HG03095 (cell line): ENCODE measurements at regions not wholly inside any gene's neighbourhood (a gene's known extent, or its start where the extent isn't known, plus 50 kb on each side); places are given as distances from the start of the nearest gene placed in this dataset.
"Not testable (repeated sequence)": the region's sequence is repeated elsewhere in the genome, so short reads cannot be mapped to it uniquely, and the experiment has no call there.

Experiments
- ATAC-seq: cut with Tn5 transposase; IDR thresholded peaks from one replicate; pipeline ENCODE4 v1.9.1; 2021; ENCODE audit warnings: moderate library complexity; ENCODE audit not compliant: unreplicated experiment

DNA sequence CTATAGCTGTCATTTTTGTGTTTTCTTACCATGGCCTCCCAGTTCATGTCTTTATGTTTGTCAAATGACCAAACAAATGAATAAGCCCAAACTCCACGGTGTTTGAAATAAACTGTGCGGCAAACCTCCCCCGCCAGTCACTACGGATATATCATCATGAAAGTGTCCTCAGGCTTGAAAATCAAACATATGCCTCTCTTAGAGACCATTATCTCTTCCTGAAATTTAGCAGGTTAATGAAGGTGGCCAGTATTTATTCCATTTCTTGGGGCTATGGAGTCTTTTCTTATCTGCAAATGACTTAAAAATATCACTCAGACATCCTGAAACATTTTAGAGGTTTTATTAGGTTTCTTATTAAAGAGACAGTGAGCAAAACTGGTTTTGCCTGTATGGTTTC is 610.3 kb upstream of the CDH5 start:
- ATAC-seq = no peak

DNA sequence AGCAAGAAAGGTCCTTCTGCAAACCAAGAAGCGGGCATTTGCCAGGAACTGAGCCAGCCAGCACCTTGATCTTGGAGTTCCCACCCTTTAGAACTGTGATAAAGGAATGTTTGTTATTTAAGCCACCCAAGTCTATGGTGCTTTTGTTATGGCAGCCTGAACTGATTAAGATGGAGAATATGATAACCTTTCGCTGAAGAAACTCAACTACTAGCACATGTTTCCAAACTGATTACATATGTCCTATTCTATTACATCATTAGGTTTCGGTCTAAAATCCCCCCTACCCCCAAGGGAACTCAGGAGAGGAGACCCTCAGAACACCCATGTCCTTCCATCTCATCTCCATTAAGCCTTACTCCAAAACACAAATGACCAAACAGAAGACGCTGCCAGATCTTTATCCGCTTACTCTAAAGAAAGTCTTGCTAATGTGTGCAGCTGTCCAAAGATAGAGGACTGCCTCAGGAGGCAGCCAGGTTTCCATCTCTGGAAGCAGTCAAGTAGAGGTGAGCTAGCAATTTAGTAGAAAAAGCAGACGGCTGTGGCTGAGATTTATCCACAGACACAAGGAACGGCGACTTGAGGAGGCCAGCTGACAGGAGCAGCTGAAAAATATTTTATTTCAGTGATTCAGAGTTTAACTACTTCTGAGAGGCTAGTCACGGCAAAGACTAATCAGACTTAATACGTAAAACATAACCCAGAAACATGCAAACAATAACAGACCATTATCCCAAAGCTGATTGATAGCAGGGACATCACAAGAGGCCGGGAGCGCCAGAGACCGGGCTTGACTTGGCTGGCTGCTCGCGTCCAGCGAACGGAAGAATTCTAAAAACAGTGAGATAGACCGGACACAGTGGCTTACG is 611.4 kb upstream of the CDH5 start:
- ATAC-seq = no peak

DNA sequence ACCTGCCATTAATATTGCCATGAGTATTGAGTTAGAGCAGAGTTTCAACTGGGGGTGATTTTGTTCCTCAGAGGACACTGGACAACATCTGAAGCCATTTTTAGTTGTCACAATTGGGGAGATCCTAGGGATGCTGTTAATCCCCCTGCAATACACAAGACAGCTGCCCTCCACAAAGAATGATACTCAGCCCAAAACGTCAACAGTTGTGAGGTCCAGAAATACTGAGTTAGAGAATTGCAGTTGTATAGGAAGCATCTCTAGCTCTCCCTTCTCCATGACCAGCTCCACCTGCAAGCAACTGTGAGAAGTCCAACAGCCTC is 614.0 kb upstream of the CDH5 start:
- ATAC-seq = no peak

DNA sequence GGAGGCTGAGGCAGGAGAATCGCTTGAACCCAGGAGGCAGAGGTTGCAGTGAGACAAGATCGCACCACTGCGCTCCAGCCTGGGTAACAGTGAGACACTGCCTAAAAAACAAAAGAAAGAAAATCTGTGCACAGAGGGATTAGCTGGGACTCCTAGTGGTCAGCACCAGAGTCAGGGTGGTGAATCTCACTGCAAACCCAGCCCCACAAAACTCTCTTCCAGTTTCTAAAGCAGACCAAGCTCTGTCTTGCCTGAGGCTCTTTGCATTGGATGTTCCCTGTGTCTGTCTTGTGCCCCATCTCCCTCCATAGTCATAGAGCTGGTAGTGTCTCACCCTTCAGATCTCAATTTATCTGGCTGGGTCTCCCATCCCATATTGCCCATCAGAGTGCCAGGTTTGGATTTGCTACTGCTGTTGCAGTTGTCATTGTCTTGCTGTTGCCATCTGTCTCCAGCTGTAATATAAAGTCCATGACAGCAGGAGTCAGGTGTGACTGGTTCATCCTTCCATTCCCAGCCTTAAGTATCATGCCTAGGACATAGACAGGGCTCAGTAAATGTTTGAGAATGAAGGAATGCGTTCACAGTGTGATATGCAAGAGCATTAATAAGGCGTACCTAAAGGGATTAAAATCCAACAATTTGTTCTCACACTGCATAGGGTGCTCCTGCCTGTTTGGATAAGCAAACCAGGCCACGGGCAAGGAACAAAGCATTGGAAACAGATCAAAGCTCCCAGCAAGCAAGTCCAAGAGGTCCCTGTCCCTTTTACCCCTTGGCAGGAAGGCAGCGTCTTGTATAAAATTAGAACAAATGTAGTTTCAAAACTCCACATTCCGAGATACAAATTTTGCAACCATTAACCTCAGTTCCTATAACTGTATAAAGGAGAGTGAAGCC is 614.6 kb upstream of the CDH5 start:
- no peak for ATAC-seq

DNA sequence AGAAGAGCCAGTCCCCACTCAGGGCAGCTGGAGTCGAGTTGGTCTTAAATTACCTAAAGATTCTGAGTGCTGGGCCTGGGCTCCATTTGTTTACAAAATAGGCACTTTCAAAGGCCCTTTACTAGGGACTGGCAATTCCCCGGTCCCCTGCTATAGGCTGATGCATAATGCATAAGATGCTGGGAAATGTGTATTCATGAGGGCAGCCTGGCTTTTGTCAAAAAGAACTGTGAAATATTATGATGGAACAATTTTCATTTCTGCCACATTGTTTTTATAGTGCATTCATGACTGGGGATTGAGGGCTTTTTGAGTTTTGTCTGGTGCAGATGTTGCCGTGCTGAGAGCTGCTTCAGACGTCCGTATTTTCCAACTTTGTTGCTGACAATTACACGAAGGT is 617.0 kb upstream of the CDH5 start:
- ATAC-seq = no peak

DNA sequence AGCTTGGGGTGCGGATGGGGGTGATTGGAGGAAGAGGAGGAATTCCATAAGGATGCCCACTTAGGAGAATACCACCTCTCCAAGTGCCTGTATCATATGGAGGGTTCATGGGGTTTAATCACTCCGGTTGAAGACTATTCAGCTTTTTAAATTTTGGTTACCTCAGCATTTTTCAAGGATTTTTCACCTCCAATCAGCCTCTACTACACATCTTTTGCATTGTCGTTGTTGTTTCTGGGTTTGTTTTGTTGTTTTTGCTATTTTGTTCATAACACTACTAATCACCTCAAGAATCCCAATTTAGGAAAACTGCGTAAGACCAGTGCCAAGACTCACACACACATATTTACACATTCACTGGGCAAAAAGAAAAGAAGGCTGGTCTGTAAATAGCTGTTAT is 619.5 kb upstream of the CDH5 start:
- no peak for ATAC-seq

DNA sequence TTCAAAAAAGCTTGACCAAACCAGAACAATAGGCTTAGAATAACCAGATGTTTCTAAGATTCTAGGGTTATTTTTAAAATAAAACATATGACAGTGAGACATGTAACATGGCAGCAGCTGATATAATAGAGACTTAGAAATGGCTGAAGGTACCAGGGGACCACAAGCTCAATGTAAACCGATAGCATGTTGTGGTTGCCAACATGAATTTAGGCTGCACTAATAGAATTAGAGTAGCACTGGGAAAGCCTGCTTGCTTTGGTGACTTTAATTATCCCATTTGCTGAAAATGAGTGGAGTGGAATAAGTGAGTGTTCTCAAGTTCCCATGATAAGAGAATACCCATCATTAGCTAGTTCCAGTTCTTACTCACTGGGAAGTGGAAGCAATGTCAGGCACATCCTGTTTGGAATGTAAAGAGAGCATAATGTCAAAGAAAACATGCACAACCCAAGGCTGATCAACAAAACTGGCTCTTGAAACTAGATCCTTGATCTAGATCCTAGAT is 621.2 kb upstream of the CDH5 start:
- no peak for ATAC-seq

DNA sequence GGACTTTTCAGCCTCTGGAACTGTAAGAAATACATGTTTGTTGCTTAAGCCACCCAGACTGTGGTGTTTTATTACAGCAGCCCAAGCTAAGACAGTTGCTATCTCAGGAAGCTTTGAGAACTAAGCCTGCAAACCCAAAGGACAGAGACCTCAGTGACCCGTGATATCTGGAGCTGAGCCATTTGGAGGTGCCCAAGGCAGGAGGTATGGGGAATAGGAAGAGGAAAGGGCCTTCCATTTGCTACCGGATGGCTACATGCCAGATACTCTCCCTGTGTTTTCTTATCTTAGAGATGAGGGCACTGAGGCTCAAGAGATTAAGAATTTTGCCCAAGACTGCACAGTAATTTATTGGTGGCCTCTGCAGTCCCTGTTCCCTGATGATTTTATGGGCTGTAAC is 622.1 kb upstream of the CDH5 start:
- ATAC-seq = no peak

DNA sequence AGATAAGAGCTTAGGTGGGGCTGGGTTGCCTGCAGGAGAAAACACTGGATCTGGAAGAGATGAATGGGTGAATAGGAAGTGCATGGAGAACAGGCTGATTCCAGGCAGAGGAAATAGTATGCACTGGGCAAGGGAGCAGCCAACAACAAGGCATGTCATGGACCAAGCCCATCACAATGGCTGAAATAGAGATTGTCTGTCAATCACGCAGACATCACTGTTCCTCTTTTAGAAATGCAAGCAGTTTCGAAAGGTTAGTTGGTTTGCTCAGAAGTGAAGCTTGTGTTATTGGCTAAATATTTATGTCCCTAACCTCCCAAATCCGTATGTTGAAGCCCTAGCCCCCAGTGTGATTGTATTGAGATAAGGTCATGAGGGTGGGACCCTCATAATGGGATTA is 621.7 kb upstream of the CDH11 start:
- no peak for ATAC-seq

DNA sequence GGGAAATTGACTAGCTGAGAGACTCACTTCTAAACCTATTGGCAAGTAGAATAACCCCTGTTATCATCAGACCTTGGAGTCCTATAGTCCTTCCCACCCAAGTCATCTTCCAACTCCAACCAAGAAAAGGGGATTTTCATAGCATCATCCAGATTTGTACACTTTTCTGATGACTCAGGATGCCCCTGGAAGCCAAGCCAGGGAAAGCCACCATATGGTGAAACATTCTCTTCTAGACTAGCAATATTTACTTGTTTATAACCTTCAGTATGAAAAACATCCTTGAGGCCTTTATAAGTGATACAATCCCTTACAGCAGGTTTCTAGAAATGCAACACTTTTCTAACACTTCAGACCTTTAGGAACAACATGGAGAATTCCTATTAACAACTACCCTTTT is 618.8 kb upstream of the CDH11 start:
- ATAC-seq = no peak

DNA sequence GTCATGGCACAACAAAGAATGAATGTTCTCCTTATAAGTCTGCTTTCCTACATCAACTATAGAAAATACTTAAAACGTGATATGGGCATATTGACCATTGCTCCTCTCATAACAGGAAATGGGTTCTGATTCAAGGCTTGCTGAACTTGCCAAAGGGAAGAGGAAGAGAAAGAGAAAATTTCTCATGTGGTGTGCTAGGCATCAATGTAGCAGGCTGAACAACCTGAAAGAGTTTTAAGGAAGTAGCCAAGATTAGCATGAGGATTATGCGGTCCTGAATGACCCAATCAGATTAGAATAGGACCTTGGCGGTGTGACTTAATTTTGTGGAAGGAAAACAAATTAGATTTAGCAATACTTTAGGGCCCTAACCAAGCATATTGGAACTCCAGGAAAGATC is 617.7 kb upstream of the CDH11 start:
- no peak for ATAC-seq

DNA sequence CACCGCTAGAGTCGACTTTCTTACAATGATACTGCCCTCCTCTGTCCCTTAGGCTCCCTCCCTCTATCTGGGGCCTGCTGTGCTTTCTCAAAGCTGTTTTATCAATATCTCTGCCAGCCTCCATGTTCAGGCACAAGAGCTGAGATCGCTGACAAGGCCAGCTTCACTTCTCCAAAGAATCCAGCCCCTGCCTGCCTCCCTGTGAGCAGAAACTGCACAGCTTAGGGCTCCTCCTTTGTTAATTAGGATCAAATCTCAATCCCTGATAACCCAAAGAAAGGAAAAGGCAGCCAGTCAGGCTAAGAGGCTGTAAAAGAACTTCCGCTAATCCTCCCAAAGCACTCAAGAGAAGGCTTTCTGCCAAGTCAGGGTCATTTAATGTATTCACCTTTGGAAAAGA is 616.0 kb upstream of the CDH11 start:
- no peak for ATAC-seq

DNA sequence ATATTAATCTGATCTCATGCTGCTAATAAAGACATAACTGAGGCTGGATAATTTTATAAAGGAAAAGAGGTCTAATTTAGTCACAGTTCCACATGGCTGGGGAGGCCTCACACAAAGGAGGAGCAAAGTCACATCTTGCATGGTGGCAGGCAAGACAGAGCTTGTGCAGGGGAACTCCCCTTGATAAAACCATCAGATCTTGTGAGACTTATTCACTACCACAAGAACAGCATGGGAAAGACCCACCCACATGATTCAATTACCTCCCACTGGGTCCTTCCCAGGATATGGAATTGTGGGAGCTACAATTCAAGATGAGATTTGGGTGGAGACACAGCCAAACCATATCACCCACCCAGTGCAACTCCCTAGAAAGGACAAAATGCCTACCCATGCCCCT is 613.8 kb upstream of the CDH11 start:
- not testable (repeated sequence) for ATAC-seq

DNA sequence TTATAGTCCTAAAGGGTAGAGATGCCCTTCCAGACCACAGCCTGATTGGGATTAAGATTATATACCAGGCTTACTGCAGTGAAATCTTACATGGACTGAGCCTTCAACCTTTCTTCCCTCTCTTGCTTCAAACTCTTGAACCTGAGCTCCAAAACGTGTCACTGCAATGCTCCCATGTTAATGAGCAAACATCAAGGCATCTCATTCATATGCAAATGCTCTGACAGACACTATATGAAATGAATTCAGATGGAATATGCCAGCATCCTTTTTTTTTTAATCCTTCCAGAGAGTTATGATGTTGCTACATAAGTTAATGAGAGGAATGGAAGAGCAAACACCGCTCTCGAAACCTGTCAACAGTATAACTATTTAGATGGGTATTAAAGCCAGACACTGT is 611.9 kb upstream of the CDH11 start:
- ATAC-seq = no peak

DNA sequence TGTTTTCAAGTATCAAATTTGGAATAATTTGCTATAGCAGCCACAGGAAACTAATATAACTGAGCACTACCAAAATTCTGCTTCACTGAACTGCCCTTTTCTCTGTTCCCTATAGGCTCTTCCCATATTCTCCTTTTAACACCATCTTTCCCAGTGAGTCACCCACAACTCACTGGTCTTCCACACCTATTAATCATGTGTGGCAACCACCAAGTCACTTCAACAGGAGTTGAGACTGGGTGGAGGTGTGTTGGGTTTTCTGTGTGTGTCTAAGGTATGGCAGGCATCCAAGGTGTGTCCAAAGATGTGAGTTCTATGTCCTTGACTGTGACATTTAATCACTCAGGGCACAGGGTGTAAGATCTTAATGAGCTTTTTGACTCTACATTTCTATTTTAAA is 610.0 kb upstream of the CDH11 start:
- no peak for ATAC-seq

DNA sequence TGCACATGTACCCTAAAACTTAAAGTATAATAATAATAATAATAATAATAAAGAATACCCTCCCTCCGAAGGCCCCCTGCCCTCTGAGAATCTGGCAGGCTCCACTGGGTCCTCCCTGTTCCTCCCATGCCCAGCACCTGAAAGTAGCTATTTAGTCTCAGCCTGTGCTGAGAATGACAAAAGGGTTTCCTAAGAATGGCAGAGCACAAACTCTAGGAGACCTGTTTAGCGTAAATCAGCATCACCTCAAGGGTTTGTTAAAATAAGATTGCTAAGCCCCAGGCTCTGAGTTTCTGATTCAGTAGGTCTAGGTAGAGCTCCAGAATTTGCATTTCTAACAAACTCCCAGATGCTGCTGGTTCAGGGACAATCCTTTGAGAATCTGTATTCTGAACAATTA is 606.8 kb upstream of the CDH11 start:
- ATAC-seq = no peak

DNA sequence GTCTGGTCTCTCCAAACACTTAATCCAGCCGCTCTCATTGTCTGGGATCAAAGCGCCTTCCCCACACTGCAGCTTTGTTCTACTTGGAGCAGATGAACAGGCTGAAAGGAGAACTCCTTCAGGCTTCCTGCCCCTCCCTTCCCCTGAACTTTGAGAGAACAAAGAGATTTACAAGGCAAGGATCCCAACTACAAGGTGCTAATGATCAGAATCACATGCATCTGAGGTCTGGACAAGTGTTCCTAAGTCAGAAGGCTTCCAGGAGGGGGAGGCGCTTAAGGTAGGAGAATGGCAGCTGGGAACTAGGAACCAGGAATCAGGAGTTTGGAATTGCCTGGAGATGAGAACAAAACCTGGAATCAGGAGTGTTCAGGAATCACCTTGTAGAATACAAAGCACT is 606.3 kb upstream of the CDH11 start:
- no peak for ATAC-seq

DNA sequence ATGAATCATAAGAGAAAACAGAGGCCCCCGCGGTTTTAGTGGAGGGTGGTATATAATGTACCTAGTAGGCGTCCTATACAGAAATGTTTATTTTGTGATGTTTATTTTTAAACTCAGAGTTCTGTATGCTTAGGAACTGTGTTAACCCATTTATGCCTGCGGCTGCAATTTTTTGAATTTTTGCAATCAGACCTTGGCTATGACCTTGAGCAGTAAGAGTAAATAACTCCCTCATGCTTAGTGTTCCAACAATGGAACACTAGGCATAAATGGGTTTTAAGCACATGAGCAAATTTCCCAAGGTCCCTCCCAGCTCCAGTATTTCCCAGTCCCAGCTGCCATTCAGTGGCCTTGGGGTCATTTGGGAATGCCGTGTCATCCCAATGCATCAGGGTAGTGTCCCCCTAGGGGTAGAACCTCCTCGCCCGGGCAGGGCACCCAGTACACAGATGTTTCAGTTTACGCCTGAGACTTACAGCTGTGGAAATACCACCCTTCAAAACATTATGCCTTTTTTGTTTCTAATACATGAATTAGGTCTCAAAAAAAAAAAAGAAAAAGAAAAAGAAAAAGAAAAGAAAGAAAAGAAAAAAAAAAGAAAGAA is 605.8 kb upstream of the CDH11 start:
- ATAC-seq = no peak

DNA sequence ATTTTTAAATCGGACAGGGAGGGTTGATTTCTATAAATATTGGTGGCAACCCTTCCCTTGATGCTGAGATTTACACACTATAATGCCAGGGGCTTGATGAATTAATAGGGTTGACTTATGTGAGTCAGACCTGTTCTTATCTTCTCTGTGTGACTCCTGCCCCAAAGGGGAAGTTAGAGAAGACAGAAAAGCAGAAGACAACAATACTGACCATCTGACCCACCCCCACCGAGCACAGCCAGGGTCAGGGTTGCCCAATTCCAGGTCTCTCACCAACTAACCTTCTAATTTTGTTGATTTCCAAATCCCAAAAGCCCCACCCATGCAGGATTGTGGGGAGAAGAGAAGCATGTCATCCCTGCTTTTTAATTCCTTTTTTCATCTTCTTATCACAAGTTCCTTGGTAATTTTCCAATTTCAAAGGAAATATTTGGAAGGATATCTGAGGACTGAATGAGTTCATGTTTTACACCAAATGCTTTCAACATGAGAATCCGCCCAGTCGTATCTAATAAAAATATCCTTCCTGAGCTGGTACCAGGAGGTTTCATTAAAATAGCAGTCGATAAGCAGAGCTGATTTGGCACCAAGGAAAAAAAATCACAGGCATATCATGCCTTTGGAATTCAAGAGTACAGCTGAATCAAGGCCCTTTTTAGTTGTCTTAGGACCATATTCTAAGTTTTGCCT is 603.4 kb upstream of the CDH11 start:
- no peak for ATAC-seq

DNA sequence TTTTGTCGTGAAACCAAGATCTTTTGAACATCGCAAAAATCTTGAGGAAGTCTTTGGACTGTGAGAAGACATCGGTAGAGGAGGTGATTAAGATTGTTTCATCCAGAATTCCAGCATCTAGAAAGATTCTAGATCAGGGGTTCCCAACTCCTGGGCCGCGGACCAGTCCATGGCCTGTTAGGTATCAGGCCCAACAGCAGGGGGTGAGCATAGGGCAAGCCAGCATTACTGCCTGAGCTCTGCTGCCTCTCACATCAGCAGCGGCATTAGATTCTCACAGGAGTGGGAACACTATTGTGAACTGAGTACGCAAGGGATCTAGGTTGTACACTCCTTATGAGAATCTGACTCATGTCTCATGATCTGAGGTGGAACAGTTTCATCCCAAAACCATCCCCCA is 600.6 kb upstream of the CDH11 start:
- ATAC-seq = no peak

DNA sequence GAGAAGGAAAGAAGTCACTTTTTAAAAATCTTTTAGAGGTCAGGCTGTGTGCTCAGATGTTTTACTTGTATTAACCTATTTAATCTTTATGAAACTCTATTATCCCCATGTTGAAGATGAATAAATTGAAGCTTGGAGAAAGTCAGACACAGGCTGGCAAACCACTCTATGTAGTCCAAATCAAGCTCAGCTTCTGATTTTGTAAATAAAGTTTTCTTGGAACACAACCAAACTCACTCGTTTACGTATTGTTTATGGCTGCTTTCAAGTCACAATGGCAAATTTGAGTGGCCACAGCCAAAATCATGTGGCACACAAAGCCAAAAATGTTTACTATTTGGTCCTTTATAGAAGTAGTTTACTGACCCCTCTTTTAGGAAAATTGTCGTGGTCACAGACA is 596.0 kb upstream of the CDH11 start:
- no peak for ATAC-seq
